H1 (cell line): ENCODE measurements at regions not wholly inside any gene's neighbourhood (a gene's known extent, or its start where the extent isn't known, plus 50 kb on each side); places are given as distances from the start of the nearest gene placed in this dataset.

ENCODE experiments used
- CTCF ChIA-PET: fragments of 300-600 bp; sonication (Branson Sonifier 250); formaldehyde crosslinking; loops from one replicate; lab custom pipeline; 2021; ENCODE audit not compliant: partially characterized antibody; lab: Charles Lee
- POLR2A ChIA-PET: fragments of 300-600 bp; sonication (Branson Sonifier 250); formaldehyde crosslinking; loops from one replicate; lab custom pipeline; 2021; ENCODE audit warnings: inconsistent platforms; ENCODE audit not compliant: partially characterized antibody; lab: Charles Lee
- DNase-seq, 2 experiments: peaks; one replicate each; pipeline versions ENCODE4 v3.0.0 to v3.0.0-alpha.2; 2010 to 2022; ENCODE audit warnings: low spot score in 2 of 2, low read depth in 1 of 2, mixed read lengths in 1 of 2
- FAIRE-seq: peaks from 2 replicates; lab custom pipeline; 2011; peaks lifted over from hg19 to GRCh38; lab: Jason Lieb, UNC
- H2AFZ ChIP-seq: 2 replicates; pipeline ENCODE4 v1.8.1; 2012; ENCODE audit warnings: low read length, inconsistent platforms
- H2AK5ac ChIP-seq: 2 replicates; pipeline ENCODE4 v1.6.1; 2013; ENCODE audit warnings: low read depth, low read length
- H2BK120ac ChIP-seq: replicated peaks from 2 replicates; pipeline ENCODE3; 2013; ENCODE audit warnings: low read depth, low read length, inconsistent platforms
- H2BK12ac ChIP-seq: 2 replicates; pipeline ENCODE4 v1.6.1; 2013; ENCODE audit warnings: low read depth, low read length
- H2BK15ac ChIP-seq: 2 replicates; pipeline ENCODE4 v1.6.1; 2013; ENCODE audit warnings: low read length
- H2BK20ac ChIP-seq: 2 replicates; pipeline ENCODE4 v1.6.1; 2013; ENCODE audit warnings: low read length
- H2BK5ac ChIP-seq: 2 replicates; pipeline ENCODE4 v1.6.1; 2013; ENCODE audit warnings: low read depth, low read length
- H3K14ac ChIP-seq: 2 replicates; pipeline ENCODE4 v1.6.1; 2013; ENCODE audit warnings: inconsistent platforms; ENCODE audit not compliant: insufficient read length
- H3K18ac ChIP-seq: 2 replicates; pipeline ENCODE4 v1.6.1; 2013; ENCODE audit warnings: low read length; ENCODE audit errors: extremely low read depth
- H3K23ac ChIP-seq: 2 replicates; pipeline ENCODE4 v1.6.1; 2013; ENCODE audit warnings: inconsistent platforms; ENCODE audit not compliant: insufficient read length
- H3K23me2 ChIP-seq: 2 replicates; pipeline ENCODE4 v1.6.1; 2013; ENCODE audit warnings: low read depth, low read length
- H3K27ac ChIP-seq: 2 replicates; pipeline ENCODE4 v1.6.1; 2011; ENCODE audit warnings: low read depth, low read length, inconsistent platforms
- H3K27me3 ChIP-seq, 4 experiments: replicated peaks in 1 of 4; 1 replicate in 1 of 4; 2 replicates in 3 of 4; pipeline versions ENCODE4 v1.6.1 to v1.8.1; 2011 to 2013; ENCODE audit warnings: low read length in 3 of 4, mild to moderate bottlenecking in 3 of 4, inconsistent platforms in 2 of 4, mixed read lengths in 2 of 4, moderate library complexity in 1 of 4; ENCODE audit not compliant: control insufficient read depth in 3 of 4, insufficient read depth in 3 of 4; ENCODE audit errors: extremely low read depth in 1 of 4
- H3K36me3 ChIP-seq, 4 experiments: 2 replicates each; pipeline versions ENCODE4 v1.6.1 to v1.8.1; 2011 to 2013; ENCODE audit warnings: mild to moderate bottlenecking in 4 of 4, low read length in 3 of 4, moderate library complexity in 2 of 4, control low read depth in 1 of 4, inconsistent platforms in 1 of 4; ENCODE audit not compliant: insufficient read depth in 4 of 4, control insufficient read depth in 2 of 4
- H3K4ac ChIP-seq: replicated peaks from 2 replicates; pipeline ENCODE3; 2013; ENCODE audit warnings: low read length, low read depth, mixed read lengths, inconsistent platforms; ENCODE audit not compliant: insufficient read length
- H3K4me1 ChIP-seq, 4 experiments: replicated peaks in 1 of 4; 1 replicate in 1 of 4; 2 replicates in 3 of 4; pipeline versions ENCODE4 v1.6.1 to v1.8.1; 2011 to 2013; ENCODE audit warnings: low read length in 3 of 4, inconsistent platforms in 2 of 4, mixed read lengths in 1 of 4; ENCODE audit not compliant: insufficient read depth in 4 of 4, control insufficient read depth in 3 of 4
- H3K4me2 ChIP-seq, 2 experiments: 2 replicates each; pipeline versions ENCODE4 v1.6.1 to v1.8.1; 2011 to 2013; ENCODE audit warnings: low read depth in 2 of 2, low read length in 2 of 2, control low read depth in 1 of 2, inconsistent platforms in 1 of 2, mild to moderate bottlenecking in 1 of 2; ENCODE audit not compliant: insufficient read depth in 1 of 2
- H3K4me3 ChIP-seq, 4 experiments: fragments of 200-600, 300-600 bp in 1 of 4; sonication (generic), shearing (Covaris generic), sonication (Bioruptor Twin) in 1 of 4; 2 replicates each; pipeline versions ENCODE4 v1.5.1 to v1.8.1; 2011 to 2016; ENCODE audit warnings: low read length in 4 of 4, low read depth in 3 of 4, control low read depth in 2 of 4, inconsistent platforms in 2 of 4, mild to moderate bottlenecking in 2 of 4, mixed read lengths in 1 of 4, moderate library complexity in 1 of 4; ENCODE audit not compliant: insufficient read depth in 2 of 4; ENCODE audit errors: extremely low read depth in 1 of 4
- H3K56ac ChIP-seq: replicated peaks from 2 replicates; pipeline ENCODE3; 2013; ENCODE audit warnings: low read depth, mild to moderate bottlenecking, mixed read lengths, low read length, inconsistent platforms; ENCODE audit not compliant: insufficient read length
- H3K79me1 ChIP-seq: 2 replicates; pipeline ENCODE4 v1.6.1; 2013; ENCODE audit warnings: low read depth, low read length, control low read depth
- H3K79me2 ChIP-seq, 2 experiments: 2 replicates each; pipeline versions ENCODE4 v1.6.1 to v1.8.1; 2012 to 2013; ENCODE audit warnings: low read length in 2 of 2, mild to moderate bottlenecking in 2 of 2, inconsistent platforms in 1 of 2; ENCODE audit not compliant: insufficient read depth in 2 of 2, control insufficient read depth in 1 of 2
- H3K9ac ChIP-seq, 4 experiments: replicated peaks in 1 of 4; 1 replicate in 1 of 4; 2 replicates in 3 of 4; pipeline versions ENCODE4 v1.6.1 to v1.8.1; 2011 to 2013; ENCODE audit warnings: low read depth in 3 of 4, low read length in 3 of 4, control low read depth in 2 of 4, mild to moderate bottlenecking in 2 of 4, moderate library complexity in 2 of 4, inconsistent platforms in 1 of 4; ENCODE audit errors: extremely low read depth in 1 of 4
- H3K9me3 ChIP-seq, 2 experiments: 2 replicates each; pipeline versions ENCODE4 v1.6.1 to v1.8.1; 2012 to 2013; ENCODE audit warnings: mild to moderate bottlenecking in 2 of 2, moderate library complexity in 2 of 2, control low read depth in 1 of 2, inconsistent platforms in 1 of 2, low read depth in 1 of 2, low read length in 1 of 2, mixed read lengths in 1 of 2; ENCODE audit not compliant: insufficient read depth in 2 of 2
- H4K20me1 ChIP-seq, 2 experiments: replicated peaks in 1 of 2; 2 replicates each; pipeline versions ENCODE3 to v1.8.1; 2011 to 2013; ENCODE audit warnings: inconsistent platforms in 2 of 2, low read length in 2 of 2, mild to moderate bottlenecking in 1 of 2; ENCODE audit not compliant: insufficient read depth in 2 of 2, control insufficient read depth in 1 of 2
- H4K5ac ChIP-seq: 2 replicates; pipeline ENCODE4 v1.6.1; 2013; ENCODE audit warnings: low read length, low read depth, mixed read lengths, inconsistent platforms; ENCODE audit not compliant: insufficient read length
- H4K8ac ChIP-seq: 2 replicates; pipeline ENCODE4 v1.8.0; 2013; ENCODE audit warnings: mild to moderate bottlenecking, moderate library complexity, low read length, inconsistent platforms; ENCODE audit not compliant: insufficient read depth; ENCODE audit errors: extremely low read depth
- H4K91ac ChIP-seq: replicated peaks from 2 replicates; pipeline ENCODE3; 2013; ENCODE audit warnings: low read length, mixed read lengths, inconsistent platforms; ENCODE audit not compliant: insufficient read length
- ASH2L ChIP-seq: fragments of 200-600, 300-600 bp; sonication (generic); IDR thresholded peaks from one replicate; pipeline ENCODE4 v1.7.1; 2017; ENCODE audit warnings: low read length
- ATF3 ChIP-seq: IDR thresholded peaks from 2 replicates; pipeline ENCODE4 v1.6.1; 2011; ENCODE audit warnings: low read depth, mild to moderate bottlenecking, low read length; ENCODE audit not compliant: insufficient read depth
- CBX8 ChIP-seq: fragments of 300-800, 300-1000 bp; sonication (generic); IDR thresholded peaks from 2 replicates; pipeline ENCODE4 v1.7.1; 2016; ENCODE audit warnings: low read depth, low read length, borderline replicate concordance
- CHD2 ChIP-seq: IDR thresholded peaks from 2 replicates; pipeline ENCODE4 v1.6.1; 2012; ENCODE audit warnings: low read length, improper control_type of control experiment
- WGBS, 2 experiments: shearing (Covaris generic) in 1 of 2; methylation state at CpG; one replicate each; pipeline versions ENCODE4 v1.1.6 to v1.1.7; 2013 to 2015; ENCODE audit warnings: low lambda C conversion rate in 2 of 2, mixed read lengths in 2 of 2, inconsistent platforms in 1 of 2, low coverage in 1 of 2, missing lambda C conversion rate in 1 of 2; ENCODE audit not compliant: insufficient replicate concordance in 2 of 2, insufficient coverage in 1 of 2, insufficient read length in 1 of 2; ENCODE audit errors: extremely low coverage in 1 of 2, missing lambda C conversion rate in 1 of 2; 5-methylcytosine and 5-hydroxymethylcytosine counted together

GRCh38 chr2:238692562-238692961 lies 155.3 kb upstream of the TWIST2 start:
- H3K18ac ChIP-seq = no peak overlapping the region
- no peak overlapping the region for H2BK5ac ChIP-seq
- no peak overlapping the region for H3K4me2 ChIP-seq
- no peak overlapping the region for H3K23ac ChIP-seq
- no peak overlapping the region for H3K9ac ChIP-seq
- H3K56ac ChIP-seq = no peak overlapping the region
- H3K4me3 ChIP-seq = no peak overlapping the region
- no peak overlapping the region for H3K4ac ChIP-seq
- H3K79me1 ChIP-seq = no peaks in the 10 kb centered on the region
- H3K27me3 ChIP-seq = no peaks in the 10 kb centered on the region
- no peak overlapping the region for H2BK15ac ChIP-seq
- DNase-seq = no peak
- no peak overlapping the region for H2AFZ ChIP-seq
- H4K8ac ChIP-seq = no peak overlapping the region
- POLR2A ChIA-PET = no interaction called here
- H3K36me3 ChIP-seq = no peaks in the 10 kb centered on the region
- no peaks in the 10 kb centered on the region for H3K79me2 ChIP-seq
- no peaks in the 10 kb centered on the region for H3K4me1 ChIP-seq
- no peak overlapping the region for H2BK12ac ChIP-seq
- TF ChIP-seq ASH2L = no peak
- TF ChIP-seq CHD2 = no peak
- no peak for TF ChIP-seq CBX8
- TF ChIP-seq ATF3 = no peak
- TF ChIP-seq, all 59 proteins: peak for 0
- Histone ChIP-seq H3K9me3 (no peaks in the 10 kb centered on the region), H3K14ac (no peak overlapping the region), H4K5ac (no peak overlapping the region), H4K91ac (no peak overlapping the region), H3K23me2 (no peaks in the 10 kb centered on the region), H3K27ac (no peak overlapping the region), H2AK5ac (no peak overlapping the region), H2BK120ac (no peak overlapping the region), H2BK20ac (no peak overlapping the region), H4K20me1 (no peaks in the 10 kb centered on the region)
- FAIRE-seq = no peak
- CTCF ChIA-PET = no interaction called here
- WGBS, 2 experiments = 80% methylated on average over 7 of the region's 7 CpGs; no CpG with 5 or more reads in 1 of the 2 experiments
